HCT116 (cell line): ENCODE measurements at regions not wholly inside any gene's neighbourhood (a gene's known extent, or its start where the extent isn't known, plus 50 kb on each side); places are given as distances from the start of the nearest gene placed in this dataset.

ENCODE experiments used
- ATAC-seq: fragments of 200-7000 bp; cut with Tn5 transposase; 2 replicates; pipeline ENCODE4 v1.9.1; 2020; ENCODE audit warnings: mild to moderate bottlenecking, moderate library complexity
- BruUV-seq: library from RNA; stranded (reverse); fragments of 400-500 nt; replicated peaks from 2 replicates; lab custom pipeline; 2021; lab: Mats Ljungman, UMichigan
- CTCF ChIA-PET: fragments of 300-600 bp; sonication (Branson Sonifier 250); formaldehyde crosslinking; loops from one replicate; lab custom pipeline; 2021; ENCODE audit warnings: antibody characterized with exemption; lab: Charles Lee
- POLR2A ChIA-PET: fragments of 300-600, 350-600 bp; sonication (Branson Sonifier 250); formaldehyde crosslinking; loops from one replicate; lab custom pipeline; 2021; ENCODE audit warnings: antibody characterized with exemption; lab: Charles Lee
- RAD21 ChIA-PET, 2 experiments: fragments of 300-600 bp; sonication (Branson Sonifier 250); formaldehyde crosslinking; loops; one replicate each; lab custom pipeline; 2023; ENCODE audit warnings: low total read pairs in 2 of 2; ENCODE audit not compliant: uncharacterized antibody in 2 of 2, unreplicated experiment in 2 of 2, low non-redundant PET in 1 of 2; lab: Charles Lee
- DNase-seq: peaks from one replicate; pipeline ENCODE4 v3.0.0-alpha.2; 2010; ENCODE audit warnings: low read depth, low spot score
- H2AFZ ChIP-seq: fragments of 200-600 bp; shearing (Covaris generic), sonication (generic); 2 replicates; pipeline ENCODE4 v1.6.1; 2017; ENCODE audit warnings: low read depth, mixed run types, mixed read lengths, antibody characterized with exemption, low read length; ENCODE audit not compliant: poor library complexity, severe bottlenecking
- H3K27ac ChIP-seq: 2 replicates; pipeline ENCODE4 v1.5.1; 2012; ENCODE audit warnings: low read depth, low read length
- H3K27me3 ChIP-seq: fragments of 200-600 bp; sonication (generic); 2 replicates; pipeline ENCODE4 v1.6.1; 2016; ENCODE audit warnings: mixed run types, low read length, mixed read lengths; ENCODE audit not compliant: insufficient read depth
- H3K36me3 ChIP-seq, 2 experiments: fragments of 200-500 bp in 1 of 2; fragments of 200-600 bp in 1 of 2; sonication (Bioruptor generic) in 1 of 2; sonication (generic) in 1 of 2; 2 replicates each; pipeline versions ENCODE4 v1.5.1 to v1.6.1; 2014 to 2016; ENCODE audit warnings: low read length in 2 of 2, inconsistent platforms in 1 of 2, mixed read lengths in 1 of 2, mixed run types in 1 of 2; ENCODE audit not compliant: insufficient read depth in 2 of 2, control insufficient read depth in 1 of 2
- H3K4me1 ChIP-seq, 2 experiments: fragments of 200-600 bp in 1 of 2; sonication (generic) in 1 of 2; 2 replicates each; pipeline versions ENCODE4 v1.5.1 to v1.6.1; 2012 to 2017; ENCODE audit warnings: low read length in 2 of 2, inconsistent platforms in 1 of 2, mild to moderate bottlenecking in 1 of 2, mixed read lengths in 1 of 2, mixed run types in 1 of 2, moderate library complexity in 1 of 2; ENCODE audit not compliant: insufficient read depth in 2 of 2, control insufficient read depth in 1 of 2
- H3K4me2 ChIP-seq: fragments of 200-600 bp; sonication (generic); 2 replicates; pipeline ENCODE4 v1.6.1; 2017; ENCODE audit warnings: mixed run types, low read length, mixed read lengths
- H3K4me3 ChIP-seq, 2 experiments: fragments of 200-600 bp in 1 of 2; sonication (generic) in 1 of 2; replicated peaks in 1 of 2; 2 replicates each; pipeline ENCODE4 v1.5.1; 2011 to 2016; ENCODE audit warnings: low read length in 2 of 2, control low read depth in 1 of 2, low read depth in 1 of 2, mild to moderate bottlenecking in 1 of 2, mixed read lengths in 1 of 2, mixed run types in 1 of 2
- H3K79me2 ChIP-seq: fragments of 200-600 bp; sonication (generic); 2 replicates; pipeline ENCODE4 v1.6.1; 2017; ENCODE audit warnings: mild to moderate bottlenecking, mixed run types, low read length, moderate library complexity, mixed read lengths; ENCODE audit not compliant: insufficient read depth
- H3K9ac ChIP-seq: fragments of 200-600 bp; sonication (generic); 2 replicates; pipeline ENCODE4 v1.6.1; 2016; ENCODE audit warnings: low read length, mixed read lengths
- H3K9me2 ChIP-seq: fragments of 200-600 bp; sonication (generic), shearing (Covaris generic); 2 replicates; pipeline ENCODE4 v1.6.1; 2017; ENCODE audit warnings: mixed run types, mild to moderate bottlenecking, moderate library complexity; ENCODE audit not compliant: insufficient read depth
- H3K9me3 ChIP-seq, 2 experiments: fragments of 200-500 bp in 1 of 2; fragments of 200-600 bp in 1 of 2; sonication (Bioruptor generic) in 1 of 2; sonication (generic) in 1 of 2; 2 replicates each; pipeline ENCODE4 v1.6.1; 2014 to 2017; ENCODE audit warnings: low read length in 2 of 2, mixed read lengths in 2 of 2, inconsistent platforms in 1 of 2, low read depth in 1 of 2, mild to moderate bottlenecking in 1 of 2, mixed run types in 1 of 2, moderate library complexity in 1 of 2; ENCODE audit not compliant: control insufficient read depth in 1 of 2, insufficient read depth in 1 of 2
- H4K20me1 ChIP-seq: fragments of 200-600 bp; sonication (generic), shearing (Covaris generic); 2 replicates; pipeline ENCODE4 v1.6.1; 2017; ENCODE audit warnings: mixed run types, mild to moderate bottlenecking, moderate library complexity; ENCODE audit not compliant: insufficient read depth
- CBX3 ChIP-seq: IDR thresholded peaks from 2 replicates; pipeline ENCODE4 v1.6.1; 2012; ENCODE audit warnings: low read depth
- CEBPB ChIP-seq: IDR thresholded peaks from 2 replicates; pipeline ENCODE4 v1.6.1; 2012; ENCODE audit warnings: low read depth
- EGR1 ChIP-seq: IDR thresholded peaks from 2 replicates; pipeline ENCODE4 v1.6.1; 2012; ENCODE audit warnings: low read depth
- EZH2phosphoT487 ChIP-seq: fragments of 200-600 bp; IDR thresholded peaks from 2 replicates; pipeline ENCODE4 v1.6.1; 2018; ENCODE audit warnings: antibody characterized with exemption, borderline replicate concordance
- FOSL1 ChIP-seq: IDR thresholded peaks from 2 replicates; pipeline ENCODE4 v1.6.1; 2012; ENCODE audit warnings: low read depth
- POLR2A ChIP-seq: IDR thresholded peaks from 2 replicates; pipeline ENCODE4 v1.7.0; 2011; ENCODE audit warnings: borderline replicate concordance; ENCODE audit not compliant: insufficient read depth, insufficient read length; ENCODE audit errors: extremely low read depth
- POLR2AphosphoS5 ChIP-seq: IDR thresholded peaks from 2 replicates; pipeline ENCODE4 v1.6.1; 2011; ENCODE audit warnings: mild to moderate bottlenecking, low read depth, low read length, moderate library complexity
- SRF ChIP-seq: IDR thresholded peaks from 2 replicates; pipeline ENCODE4 v1.6.1; 2012; ENCODE audit warnings: low read depth
- TCF7L2 ChIP-seq: IDR thresholded peaks from 2 replicates; pipeline ENCODE4 v1.7.0; 2011; ENCODE audit warnings: borderline replicate concordance, inconsistent platforms; ENCODE audit not compliant: insufficient read depth, insufficient read length; ENCODE audit errors: extremely low read depth
- intact Hi-C: fragments of 100-400 bp; cut with micrococcal nuclease; formaldehyde crosslinking; loops from 2 replicates; pipeline ENCODE4 v1.10.0; 2022
- TF ChIP-seq, protein P1 (sequence below): IDR thresholded peaks from 2 replicates; pipeline ENCODE4 v1.6.1; 2012; ENCODE audit warnings: low read depth
- TF ChIP-seq, protein P2 (sequence below): IDR thresholded peaks from 2 replicates; pipeline ENCODE4 v1.6.1; 2012

DNA sequence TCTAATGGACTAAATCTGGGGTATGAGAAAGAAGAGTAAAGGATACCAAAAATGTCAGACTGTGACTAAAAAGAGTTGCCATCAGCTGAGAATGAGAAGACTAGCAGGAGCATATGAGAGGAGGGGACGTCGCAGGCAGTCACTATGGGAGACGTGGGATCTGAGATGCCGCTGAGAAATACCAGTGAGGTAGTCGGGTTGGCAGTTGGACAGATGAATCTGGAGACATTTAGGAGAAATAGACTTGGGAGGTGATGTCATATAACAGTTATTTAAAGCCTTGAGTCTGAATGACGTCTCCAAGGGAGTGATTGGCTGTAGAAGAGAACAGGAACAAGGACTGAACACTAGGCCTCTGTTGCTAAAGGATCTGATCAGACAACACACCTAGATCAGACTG lies 51.5 kb upstream of the TRIM26 start (continued):
- TF ChIP-seq CBX3 (no peak), EZH2phosphoT487 (no peak)
- TF ChIP-seq, protein P1, sequence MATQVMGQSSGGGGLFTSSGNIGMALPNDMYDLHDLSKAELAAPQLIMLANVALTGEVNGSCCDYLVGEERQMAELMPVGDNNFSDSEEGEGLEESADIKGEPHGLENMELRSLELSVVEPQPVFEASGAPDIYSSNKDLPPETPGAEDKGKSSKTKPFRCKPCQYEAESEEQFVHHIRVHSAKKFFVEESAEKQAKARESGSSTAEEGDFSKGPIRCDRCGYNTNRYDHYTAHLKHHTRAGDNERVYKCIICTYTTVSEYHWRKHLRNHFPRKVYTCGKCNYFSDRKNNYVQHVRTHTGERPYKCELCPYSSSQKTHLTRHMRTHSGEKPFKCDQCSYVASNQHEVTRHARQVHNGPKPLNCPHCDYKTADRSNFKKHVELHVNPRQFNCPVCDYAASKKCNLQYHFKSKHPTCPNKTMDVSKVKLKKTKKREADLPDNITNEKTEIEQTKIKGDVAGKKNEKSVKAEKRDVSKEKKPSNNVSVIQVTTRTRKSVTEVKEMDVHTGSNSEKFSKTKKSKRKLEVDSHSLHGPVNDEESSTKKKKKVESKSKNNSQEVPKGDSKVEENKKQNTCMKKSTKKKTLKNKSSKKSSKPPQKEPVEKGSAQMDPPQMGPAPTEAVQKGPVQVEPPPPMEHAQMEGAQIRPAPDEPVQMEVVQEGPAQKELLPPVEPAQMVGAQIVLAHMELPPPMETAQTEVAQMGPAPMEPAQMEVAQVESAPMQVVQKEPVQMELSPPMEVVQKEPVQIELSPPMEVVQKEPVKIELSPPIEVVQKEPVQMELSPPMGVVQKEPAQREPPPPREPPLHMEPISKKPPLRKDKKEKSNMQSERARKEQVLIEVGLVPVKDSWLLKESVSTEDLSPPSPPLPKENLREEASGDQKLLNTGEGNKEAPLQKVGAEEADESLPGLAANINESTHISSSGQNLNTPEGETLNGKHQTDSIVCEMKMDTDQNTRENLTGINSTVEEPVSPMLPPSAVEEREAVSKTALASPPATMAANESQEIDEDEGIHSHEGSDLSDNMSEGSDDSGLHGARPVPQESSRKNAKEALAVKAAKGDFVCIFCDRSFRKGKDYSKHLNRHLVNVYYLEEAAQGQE, result no peak

DNA sequence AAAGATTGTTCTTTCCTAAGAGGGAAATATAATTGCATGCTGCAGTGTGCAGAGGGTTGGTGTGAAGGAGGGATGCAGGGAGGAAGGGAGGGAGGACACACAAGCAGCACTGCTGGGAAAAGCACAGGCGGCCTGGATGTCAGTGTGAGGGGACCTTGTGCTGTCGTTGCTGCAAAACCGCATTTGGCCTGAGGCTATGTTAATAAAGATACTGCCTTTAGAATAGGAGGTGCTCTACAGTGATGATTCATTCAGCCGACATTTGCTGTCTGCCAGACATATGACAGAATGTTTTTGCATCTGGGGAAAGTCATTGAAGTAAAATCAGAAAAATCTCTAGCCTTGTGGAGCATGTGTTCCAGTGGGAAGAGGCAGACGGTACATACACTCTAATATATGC lies 50.5 kb upstream of the TRIM26 start:
- Histone ChIP-seq H3K4me3 (no peak overlapping the region), H2AFZ (no peak overlapping the region), H3K79me2 (no peaks in the 10 kb centered on the region), H3K27ac (no peak overlapping the region), H3K4me2 (no peak overlapping the region), H3K27me3 (no peaks in the 10 kb centered on the region), H3K4me1 (peaks cover 0 to 9% of the 10 kb centered on the region in 2 experiments; a peak in 1 of 4 replicates), H3K9me2 (no peaks in the 10 kb centered on the region), H3K9me3 (no peaks in the 10 kb centered on the region), H4K20me1 (no peaks in the 10 kb centered on the region), H3K36me3 (no peaks in the 10 kb centered on the region)
- DNase-seq (no peak), ATAC-seq (no peak)
- no TSS peak for BruUV-seq
- POLR2A ChIA-PET, result no interaction called here
- intact Hi-C loops, result no loop called here
- CTCF ChIA-PET, result no interaction called here
- TF ChIP-seq SRF, result no peak
- TF ChIP-seq CEBPB, result no peak
- no peak for TF ChIP-seq EGR1
- no peak for TF ChIP-seq EZH2phosphoT487
- TF ChIP-seq POLR2AphosphoS5, result no peak
- TF ChIP-seq FOSL1, result no peak
- TF ChIP-seq TCF7L2, result no peak
- no peak for TF ChIP-seq POLR2A
- TF ChIP-seq, protein P2, sequence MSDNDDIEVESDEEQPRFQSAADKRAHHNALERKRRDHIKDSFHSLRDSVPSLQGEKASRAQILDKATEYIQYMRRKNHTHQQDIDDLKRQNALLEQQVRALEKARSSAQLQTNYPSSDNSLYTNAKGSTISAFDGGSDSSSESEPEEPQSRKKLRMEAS, result no peak
- TF ChIP-seq, all 23 proteins: peak for 0
- no peak overlapping the region for H3K9ac ChIP-seq
- RAD21 ChIA-PET, result no interaction called here
